GM18858 (cell line): ENCODE measurements at regions not wholly inside any gene's neighbourhood (a gene's known extent, or its start where the extent isn't known, plus 50 kb on each side); places are given as distances from the start of the nearest gene placed in this dataset.
"Not testable (repeated sequence)": the region's sequence is repeated elsewhere in the genome, so short reads cannot be mapped to it uniquely, and the experiment has no call there.

ENCODE experiments used
- ATAC-seq: cut with Tn5 transposase; IDR thresholded peaks from one replicate; pipeline ENCODE4 v1.9.1; 2021; ENCODE audit not compliant: unreplicated experiment

DNA sequence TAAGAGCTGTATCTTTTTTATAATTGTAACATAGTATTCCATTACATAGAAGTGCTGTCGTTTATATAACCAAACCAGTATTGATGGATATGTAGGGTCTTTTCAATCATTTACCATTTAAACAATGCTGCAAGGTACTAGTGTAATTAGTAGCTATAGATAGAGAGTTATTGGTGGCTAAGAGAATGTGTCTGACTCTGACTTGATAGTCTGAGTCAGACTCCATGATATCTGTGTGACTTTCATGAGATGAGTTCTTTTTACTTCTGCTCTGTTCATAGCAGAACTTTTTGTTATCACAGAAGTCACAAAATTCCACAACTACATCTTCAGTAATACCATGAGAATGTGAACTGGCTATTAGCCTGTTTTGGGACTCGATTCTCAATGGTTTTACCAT is 150.6 kb downstream of the FHIP1A start:
- ATAC-seq: no peak

DNA sequence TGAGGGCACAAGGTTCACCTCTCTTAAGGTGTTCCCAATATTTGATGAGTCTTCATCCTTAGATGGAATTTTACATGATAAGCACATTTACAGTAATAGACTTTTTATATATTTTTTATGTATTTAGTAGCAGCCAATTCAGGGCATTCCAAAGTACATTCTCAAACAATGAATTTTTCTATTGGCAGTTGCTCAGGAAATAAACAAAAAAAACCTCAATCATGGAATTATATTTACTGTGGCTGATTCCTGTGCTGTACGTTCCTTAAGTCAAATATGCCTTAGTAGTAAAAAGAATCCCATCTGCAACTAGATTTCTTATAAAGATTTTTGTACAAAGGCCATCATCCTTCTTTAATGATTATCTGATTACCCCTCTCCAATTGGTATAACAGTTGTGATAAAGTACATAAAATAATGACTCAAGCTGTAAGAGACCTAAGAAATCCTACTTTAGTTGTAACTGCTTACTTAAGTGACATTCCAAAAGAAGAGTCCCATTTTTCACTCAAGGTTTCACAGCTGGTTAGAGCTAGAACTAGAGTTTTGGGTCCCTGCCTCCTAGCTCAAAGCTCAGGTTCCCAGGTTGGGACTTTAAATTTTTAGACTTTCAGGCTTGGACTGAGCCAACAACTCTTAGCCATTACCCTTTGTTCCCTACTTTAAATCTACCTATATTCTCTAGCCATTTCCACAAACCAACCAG is 152.7 kb downstream of the FHIP1A start:
- no peak for ATAC-seq

DNA sequence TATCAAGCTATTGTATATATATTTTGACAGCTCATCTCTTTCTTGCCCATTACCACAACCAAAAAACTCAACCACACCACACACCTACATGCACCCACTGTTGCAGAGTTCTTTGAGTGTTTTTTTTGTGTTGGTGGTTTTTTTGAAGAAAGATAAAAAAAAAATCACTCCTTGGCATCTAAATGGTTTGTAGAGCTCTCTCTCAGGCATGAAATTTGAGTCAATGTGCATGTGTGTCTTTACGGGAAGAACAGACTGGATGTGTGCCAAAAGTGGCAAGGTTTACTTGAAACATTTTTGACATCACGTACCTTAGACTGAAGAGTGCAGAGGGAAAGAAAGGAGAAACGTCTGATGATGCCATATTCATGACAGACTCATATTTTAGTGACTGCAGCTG is 154.2 kb downstream of the FHIP1A start:
- ATAC-seq: no peak

DNA sequence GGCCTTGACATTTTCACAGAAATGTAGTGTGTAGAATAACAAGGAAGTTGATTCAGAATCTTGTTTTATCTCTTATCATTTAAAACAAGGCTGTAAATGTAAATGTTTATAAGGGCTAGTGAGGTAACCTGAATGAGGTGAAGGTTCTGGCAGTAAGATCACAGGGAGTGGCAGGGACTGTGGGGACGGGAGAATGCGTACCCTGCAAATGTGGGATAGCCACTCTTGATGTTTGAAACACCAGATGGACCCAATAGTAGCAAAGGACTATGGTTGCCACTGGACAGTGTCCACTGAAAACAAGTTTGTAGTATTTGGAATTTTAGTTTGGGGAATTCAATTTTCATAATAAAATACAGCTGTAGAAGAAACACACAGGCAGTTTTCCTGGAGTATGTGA is 155.3 kb downstream of the FHIP1A start:
- ATAC-seq: no peak

DNA sequence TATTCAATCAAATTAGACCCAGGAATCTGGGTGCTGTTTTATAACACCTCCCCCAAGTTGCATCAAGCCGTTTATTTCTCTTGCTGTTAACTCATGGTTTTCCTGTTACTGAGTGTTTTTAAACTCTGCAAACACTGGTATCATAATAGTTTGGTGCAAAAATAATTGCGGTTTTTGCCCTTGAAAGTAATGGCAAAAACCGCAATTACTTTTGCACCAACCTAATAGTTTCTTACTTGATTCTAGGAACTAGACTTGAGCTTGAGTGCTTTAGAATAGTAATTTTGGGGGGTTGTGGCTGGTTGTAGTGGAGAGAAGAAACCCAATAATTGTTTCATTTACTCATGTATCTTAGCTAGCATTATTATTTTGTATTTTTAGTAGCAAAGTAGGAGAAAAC is 156.6 kb downstream of the FHIP1A start:
- ATAC-seq: no peak

DNA sequence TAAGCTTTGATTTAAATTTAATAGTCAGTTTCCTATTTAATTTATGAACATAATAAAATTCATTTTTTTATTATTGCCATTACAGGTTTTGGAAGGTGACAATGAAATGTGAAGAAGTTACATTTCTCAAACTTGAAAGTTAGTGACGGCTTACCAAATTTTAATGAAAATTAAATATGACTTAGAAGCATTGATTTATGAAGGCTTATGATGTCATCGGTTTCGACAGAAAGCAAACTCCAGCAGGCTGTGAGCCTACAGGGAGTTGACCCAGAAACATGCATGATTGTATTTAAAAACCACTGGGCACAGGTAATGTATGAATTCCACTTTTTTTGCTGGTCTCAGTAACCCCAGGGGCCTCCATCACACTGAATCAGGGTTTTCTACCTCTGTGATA is 157.1 kb downstream of the FHIP1A start:
- no peak for ATAC-seq

DNA sequence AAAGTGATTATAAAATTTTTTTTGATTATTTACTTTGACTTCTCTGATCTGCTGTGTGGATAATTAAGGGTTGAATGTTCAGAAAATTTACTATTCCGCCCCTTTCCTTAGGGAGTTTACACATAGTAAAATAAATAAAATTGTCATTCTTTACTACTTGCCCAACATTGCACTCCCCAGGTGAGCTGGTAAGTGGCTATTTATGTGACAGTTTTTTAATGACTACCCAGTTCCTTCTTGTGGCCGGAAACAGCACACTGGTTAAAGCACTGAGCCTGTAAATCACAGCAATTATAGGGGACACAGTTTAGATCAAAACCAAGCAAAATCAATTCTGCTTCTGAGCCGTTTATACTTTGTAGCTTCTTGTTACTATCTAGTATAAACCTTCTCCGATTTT is 158.1 kb downstream of the FHIP1A start:
- peak; percentile 93 for ATAC-seq

DNA sequence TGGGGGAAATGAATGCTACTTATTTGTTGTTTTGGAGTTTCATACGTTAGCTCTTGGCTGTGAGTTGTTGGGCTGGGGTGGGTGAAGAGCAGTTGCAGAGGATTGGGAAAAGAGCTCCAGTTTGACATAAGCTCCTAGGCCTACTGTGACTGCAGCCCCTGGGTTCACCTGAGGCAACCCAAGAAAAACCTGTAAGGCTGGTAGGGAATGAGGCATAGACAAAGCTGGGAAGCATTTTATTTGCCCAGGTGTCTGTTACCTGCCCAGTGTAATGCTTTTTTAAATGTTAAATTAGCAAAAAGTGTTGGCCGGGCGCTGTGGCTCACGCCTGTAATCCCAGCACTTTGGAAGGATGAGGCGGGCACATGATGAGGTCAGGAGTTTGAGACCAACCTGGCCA is 160.0 kb downstream of the FHIP1A start:
- no peak for ATAC-seq

DNA sequence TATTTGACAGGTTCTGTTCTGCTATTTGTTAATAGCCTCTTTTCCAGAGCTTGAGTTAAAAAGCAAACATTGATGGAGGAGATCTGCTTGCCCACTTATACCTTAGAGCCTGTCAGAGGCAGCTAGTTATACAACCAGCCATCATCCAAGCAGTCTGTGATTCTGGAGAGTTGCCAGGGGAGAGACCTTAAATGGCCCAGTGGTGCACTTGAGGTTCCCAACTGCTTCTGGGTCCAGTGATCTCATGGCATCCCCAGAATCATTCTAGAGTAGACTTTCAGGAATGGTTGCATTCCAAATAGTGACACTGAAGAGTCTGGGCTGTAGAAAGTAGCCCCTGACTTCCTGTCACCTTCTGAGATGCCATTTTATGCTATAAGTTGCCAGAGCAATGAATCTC is 160.7 kb downstream of the FHIP1A start:
- no peak for ATAC-seq

DNA sequence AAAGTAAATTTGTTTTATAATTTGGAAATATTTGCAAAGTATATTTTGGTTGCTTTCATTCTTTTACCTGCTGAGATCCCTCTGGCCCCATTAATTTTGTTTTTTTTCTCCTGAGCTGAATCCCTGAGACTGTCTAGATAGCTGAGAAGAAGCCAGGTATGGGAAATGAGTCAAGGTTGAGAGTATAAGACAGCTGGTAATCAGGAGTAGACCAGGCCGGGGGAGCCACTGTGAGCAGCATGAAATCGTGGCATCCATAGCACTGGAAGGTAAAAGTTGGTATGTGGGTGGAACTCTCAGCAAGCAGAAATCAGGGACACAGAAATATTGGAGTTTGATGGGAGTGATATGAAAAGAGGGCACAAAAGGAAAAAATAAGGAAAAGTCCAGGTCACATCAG is 164.5 kb downstream of the FHIP1A start:
- no peak for ATAC-seq

DNA sequence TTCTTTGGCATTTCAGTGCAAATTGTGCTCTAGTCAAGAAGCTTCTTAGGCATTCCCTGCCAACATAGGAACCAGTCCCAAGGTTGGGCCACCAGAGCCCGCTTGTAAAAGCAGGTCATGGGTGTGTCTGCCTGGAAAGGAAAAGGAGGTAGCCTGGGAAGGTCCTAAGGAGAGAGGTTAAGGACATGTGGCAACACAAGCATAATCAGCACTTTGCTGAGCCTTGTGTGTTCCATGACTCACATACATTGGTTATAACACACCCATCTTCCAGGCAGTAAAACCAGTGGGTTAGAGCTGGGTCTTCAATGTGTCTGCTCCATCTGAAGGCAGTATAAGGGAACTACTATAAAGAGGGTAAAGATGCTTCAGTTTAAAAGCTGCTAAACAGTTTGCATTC is 165.0 kb downstream of the FHIP1A start:
- no peak for ATAC-seq

DNA sequence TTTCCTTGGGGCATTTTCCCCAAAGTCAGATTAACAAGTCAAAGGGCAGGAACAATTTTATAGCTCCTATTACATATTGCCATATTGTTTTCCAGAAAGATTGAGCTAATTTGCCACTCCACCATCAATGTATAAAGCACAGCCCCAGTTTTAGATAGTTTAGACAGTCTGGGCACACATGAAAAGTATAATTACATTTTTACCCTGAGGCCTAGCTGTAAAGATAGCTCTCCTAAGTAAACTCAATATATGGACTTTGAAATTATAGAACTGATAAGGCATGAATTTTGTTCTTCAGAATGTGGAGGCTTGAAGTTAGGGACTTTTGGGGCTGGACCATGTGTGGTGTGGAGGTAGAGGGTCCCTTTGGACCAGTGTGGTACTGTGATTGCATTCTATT is 166.0 kb downstream of the FHIP1A start:
- ATAC-seq: no peak

DNA sequence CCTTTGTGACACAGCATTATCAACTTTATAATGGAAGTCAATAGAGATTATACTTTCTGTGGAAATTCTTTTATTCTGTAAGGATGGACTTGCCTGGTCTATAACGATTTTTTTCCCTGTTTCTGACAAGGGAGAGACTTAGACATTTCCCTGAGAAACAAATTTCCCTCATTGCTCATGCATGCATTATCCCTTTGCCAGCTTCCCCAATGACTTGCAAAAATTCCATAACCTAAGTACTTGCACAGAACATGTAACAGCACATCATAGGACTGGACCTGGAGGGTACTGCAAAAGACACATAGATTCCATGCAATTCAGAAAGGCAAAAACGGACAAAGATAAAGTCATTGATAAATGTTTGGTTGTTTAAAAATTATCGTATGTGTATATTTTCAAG is 166.7 kb downstream of the FHIP1A start:
- ATAC-seq: no peak

DNA sequence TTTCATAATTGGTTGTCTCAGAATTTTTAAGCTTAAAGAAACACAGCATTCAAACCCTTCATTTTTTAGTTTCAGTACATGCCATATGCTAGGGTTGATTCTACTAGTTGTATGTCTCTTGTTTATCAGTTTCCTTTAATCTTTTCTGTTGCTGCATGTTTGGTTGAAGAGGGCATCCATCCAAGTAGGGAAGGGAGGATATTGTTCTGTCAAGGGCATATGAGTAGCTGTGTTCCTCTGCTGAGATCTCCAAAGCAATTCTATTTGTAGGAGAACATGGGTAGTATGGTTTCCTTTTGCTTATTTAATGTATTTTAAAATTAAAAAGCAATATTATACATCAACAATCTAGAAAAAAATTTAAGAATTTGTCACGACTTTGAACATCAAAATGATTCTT is 167.7 kb downstream of the FHIP1A start:
- ATAC-seq: no peak

DNA sequence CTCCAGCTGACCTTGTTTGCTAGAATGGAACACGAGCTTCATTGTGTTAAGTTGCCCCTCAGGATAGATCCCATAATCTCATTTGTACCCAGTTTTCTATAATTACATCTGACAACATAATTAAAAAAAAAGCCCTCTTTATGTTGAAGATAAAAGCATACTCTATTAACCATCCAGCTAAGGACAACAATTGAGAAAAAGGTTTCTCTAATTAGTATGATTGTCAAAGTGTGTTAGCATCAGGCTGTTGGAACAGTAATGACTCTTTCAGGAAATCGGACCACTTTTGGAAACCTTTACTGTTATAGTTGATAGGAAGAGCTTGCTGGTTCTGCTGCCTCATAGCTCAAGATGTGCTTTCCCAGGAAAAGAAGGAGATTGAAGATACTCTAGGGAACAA is 172.6 kb downstream of the FHIP1A start:
- no peak for ATAC-seq

DNA sequence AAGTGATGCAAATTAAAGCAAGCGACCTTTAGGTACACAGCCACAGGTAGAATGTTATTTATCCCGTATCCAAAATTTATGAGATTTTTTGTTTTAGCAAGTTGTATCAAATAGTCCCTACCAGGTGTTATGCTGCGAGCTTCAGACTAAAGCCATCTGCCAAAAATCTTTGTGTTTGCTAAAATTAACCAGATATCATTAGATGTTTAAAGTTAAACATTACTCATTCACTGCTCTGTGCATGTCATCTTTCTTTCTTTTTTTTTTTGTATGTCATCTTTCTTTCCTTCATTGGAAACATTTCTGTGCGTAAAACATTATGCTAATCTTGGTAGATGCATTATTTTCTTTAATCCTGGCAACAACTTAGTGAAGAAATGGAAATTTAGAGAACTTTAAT is 173.1 kb downstream of the FHIP1A start:
- no peak for ATAC-seq

DNA sequence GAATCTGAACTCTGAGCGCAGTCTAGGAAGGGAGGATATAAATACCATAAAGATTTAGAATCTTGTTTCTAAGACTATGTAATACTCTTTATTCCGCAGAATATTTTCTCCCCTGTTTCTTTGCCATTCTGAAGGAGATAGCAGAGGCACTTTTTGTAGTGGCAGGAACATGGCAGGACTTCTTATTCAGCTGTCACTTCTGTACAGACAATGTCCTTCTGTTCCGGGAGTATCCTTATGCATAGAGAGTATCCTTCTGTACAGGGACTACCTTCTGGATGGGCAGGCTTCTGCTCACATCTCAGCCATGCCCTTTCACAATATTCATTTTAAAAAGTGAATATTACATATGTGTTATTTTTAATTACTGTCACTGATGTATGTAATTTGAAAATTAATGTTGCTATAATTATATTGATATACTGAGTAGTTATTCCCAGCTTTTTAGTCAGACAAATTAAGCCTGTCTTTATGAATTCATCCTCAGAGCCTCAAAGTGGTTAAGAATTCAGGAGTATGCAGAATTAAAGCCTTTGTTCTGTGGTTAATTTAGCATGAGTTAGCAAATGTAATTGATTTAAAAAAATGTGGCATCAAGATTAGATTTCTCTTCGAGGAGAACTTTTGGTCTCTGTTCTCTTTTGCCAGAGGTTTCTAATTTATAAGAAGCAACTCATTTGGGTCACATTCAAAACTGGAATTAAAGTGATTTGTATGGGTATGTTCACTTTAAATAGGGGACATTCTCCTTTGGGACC is 174.4 kb downstream of the FHIP1A start:
- ATAC-seq: no peak

DNA sequence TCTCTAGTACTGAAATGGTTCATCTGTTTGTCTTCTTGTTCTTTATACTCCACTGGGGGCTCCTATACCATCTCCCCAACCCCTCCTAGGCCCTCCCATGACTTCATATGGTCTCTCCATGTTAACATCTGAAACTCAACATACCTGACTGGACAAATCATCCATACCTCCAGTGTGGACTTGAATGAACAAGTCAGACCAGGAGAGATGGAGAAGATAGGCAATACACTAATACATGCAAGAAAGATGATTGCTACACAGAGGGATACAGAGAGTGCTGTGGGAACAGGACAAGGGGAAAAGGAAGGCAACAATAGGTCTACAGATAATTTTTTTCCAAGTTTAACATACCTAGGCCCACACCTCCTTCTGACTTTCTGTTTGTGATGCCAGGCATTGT is 175.1 kb downstream of the FHIP1A start:
- ATAC-seq: no peak

DNA sequence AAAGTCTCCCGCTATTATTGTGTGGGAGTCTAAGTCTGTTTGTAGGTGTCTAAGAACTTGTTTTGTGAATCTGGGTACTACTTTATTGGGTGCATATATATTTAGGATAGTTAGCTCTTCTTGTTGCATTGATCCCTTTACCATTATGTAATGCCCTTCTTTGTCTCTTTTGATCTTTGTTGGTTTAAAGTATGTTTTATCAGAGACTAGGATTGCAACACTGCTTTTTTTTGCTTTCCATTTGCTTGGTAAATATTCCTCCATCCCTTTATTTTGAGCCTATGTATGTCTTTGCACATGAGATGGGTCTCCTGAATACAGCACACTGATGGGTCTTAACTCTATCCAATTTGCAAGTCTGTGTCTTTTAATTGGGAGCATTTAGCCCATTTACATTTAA is 165.2 kb downstream of the GATB start:
- ATAC-seq: not testable (repeated sequence)

DNA sequence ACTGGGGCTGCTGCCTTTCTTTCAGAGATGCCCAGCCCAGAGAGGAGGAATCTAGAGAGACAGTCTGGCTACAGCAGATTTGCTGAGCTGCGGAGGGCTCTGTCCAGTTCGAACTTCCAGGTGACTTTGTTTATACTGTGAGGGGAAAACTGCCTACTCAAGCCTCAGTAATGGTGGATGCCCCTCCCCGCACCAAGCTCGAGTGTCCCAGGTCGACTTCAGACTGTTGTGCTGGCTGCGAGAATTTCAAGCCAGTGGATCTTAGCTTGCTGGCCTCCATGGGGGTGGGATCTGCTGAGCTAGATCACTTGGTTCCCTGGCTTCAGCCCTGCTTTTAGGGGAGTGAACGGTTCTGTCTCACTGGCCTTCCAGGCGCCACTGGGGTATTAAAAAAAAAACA is 163.1 kb downstream of the GATB start:
- not testable (repeated sequence) for ATAC-seq

DNA sequence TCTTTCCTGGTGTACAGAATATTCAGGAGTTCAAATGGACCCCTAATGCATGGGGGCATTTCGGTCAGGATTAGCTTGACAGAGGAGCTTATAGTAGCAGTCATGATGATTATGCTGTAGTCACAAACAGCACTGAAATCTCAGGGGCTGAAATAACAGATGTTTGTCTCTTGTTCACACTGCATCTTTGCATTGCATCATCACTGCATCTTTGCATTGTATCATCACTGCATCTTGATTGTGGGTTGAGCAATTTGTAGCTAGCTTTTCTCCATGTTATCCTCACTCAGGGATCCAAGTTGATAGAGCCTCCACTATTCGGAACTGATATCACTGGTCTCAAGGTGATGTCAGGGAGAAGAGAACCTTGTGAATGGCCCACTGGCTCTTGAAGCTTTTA is 160.9 kb downstream of the GATB start:
- no peak for ATAC-seq

DNA sequence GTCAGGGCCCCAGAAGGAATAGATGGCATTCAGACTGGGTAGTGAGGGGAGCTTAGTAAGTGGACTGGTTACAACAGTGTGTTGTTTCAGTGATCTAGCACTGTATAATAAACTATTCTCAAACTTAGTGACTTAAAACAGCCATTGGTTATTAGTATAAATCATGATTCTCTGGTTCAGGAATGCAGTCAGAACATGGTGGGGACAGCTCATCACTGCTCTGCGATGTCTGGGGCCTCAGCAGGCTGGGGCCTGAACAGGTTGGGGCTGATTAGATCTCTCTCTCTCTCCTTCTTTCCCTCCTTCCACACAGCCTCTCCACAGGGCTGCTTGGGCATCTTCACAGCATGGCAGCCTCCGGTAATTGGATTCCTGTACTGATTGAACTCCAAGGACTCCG is 160.4 kb downstream of the GATB start:
- no peak for ATAC-seq

DNA sequence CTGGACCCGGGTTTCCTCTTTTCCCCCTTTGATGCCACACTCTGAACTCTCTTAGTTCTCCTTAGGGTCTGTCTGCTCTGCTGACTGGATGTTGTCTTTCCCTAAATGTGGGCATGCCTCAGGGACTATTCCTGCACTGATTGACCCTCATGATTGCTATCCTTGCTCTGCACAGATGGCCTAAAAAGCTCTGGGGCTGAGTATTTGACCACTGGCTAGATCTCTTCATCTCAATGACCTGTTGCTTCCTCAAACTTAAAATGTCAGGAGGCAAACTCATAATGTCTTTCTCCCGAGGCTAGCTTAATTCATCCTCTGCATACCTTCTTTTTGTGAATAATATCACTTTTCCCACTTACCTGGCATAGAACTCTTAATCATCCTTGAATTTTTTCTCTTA is 157.4 kb downstream of the GATB start:
- ATAC-seq: no peak
